Peyer's patch (tissue), 4 donors: ENCODE measurements at regions not wholly inside any gene's neighbourhood (a gene's known extent, or its start where the extent isn't known, plus 50 kb on each side); places are given as distances from the start of the nearest gene placed in this dataset.

ENCODE experiments used
- DNase-seq, 3 donors: peaks; one replicate each; pipeline ENCODE4 v3.0.0-alpha.2; 2017 to 2019
- H3K27ac ChIP-seq, 4 donors: fragments of 200-600 bp; sonication (generic); one replicate each; pipeline ENCODE4 v1.5.1; 2016 to 2019
- H3K27me3 ChIP-seq, 2 donors: fragments of 200-600 bp; sonication (generic); one replicate each; pipeline ENCODE4 v1.5.1; 2019
- H3K36me3 ChIP-seq, 3 donors: fragments of 200-600 bp; sonication (generic); one replicate each; pipeline ENCODE4 v1.5.1; 2016 to 2019
- H3K4me1 ChIP-seq, 4 donors: fragments of 200-600 bp; sonication (generic); one replicate each; pipeline ENCODE4 v1.5.1; 2016 to 2019
- H3K4me3 ChIP-seq, 4 donors: fragments of 200-600 bp; sonication (generic); 1 replicate in 3 of 4; 2 replicates in 1 of 4; pipeline ENCODE4 v1.5.1; 2016 to 2019; ENCODE audit warnings: mild to moderate bottlenecking in 1 of 4
- H3K9me3 ChIP-seq, 4 donors: fragments of 200-600 bp; sonication (generic); one replicate each; pipeline ENCODE4 v1.5.1; 2016 to 2019; ENCODE audit warnings: mild to moderate bottlenecking in 1 of 4
- CTCF ChIP-seq, 6 experiments: fragments of 450-650 bp in 4 of 6; fragments of 200-600 bp in 2 of 6; sonication (generic) in 1 of 6; IDR thresholded peaks; one replicate each; pipeline ENCODE4 v1.5.1; 2017 to 2019; ENCODE audit warnings: antibody characterized with exemption in 6 of 6, mild to moderate bottlenecking in 3 of 6, moderate library complexity in 1 of 6
- POLR2A ChIP-seq, 2 donors: fragments of 450-650 bp; IDR thresholded peaks; one replicate each; pipeline ENCODE4 v1.5.1; 2017; ENCODE audit warnings: antibody characterized with exemption in 2 of 2, mild to moderate bottlenecking in 2 of 2, moderate library complexity in 2 of 2

GRCh38 chr10:121127151-121127906 lies 276.2 kb downstream of the WDR11 start:
- H3K9me3 ChIP-seq = no peaks in the 10 kb centered on the region
- H3K27me3 ChIP-seq = no peaks in the 10 kb centered on the region
- TF ChIP-seq POLR2A (IDR thresholded peaks at IDR 0.05) (no peak), CTCF (IDR thresholded peaks at IDR 0.05) (no peak)
- H3K4me3 ChIP-seq = no peak overlapping the region
- H3K36me3 ChIP-seq = no peaks in the 10 kb centered on the region
- H3K4me1 ChIP-seq = no peaks in the 10 kb centered on the region
- DNase-seq = no peak
- H3K27ac ChIP-seq = no peak overlapping the region

DNA sequence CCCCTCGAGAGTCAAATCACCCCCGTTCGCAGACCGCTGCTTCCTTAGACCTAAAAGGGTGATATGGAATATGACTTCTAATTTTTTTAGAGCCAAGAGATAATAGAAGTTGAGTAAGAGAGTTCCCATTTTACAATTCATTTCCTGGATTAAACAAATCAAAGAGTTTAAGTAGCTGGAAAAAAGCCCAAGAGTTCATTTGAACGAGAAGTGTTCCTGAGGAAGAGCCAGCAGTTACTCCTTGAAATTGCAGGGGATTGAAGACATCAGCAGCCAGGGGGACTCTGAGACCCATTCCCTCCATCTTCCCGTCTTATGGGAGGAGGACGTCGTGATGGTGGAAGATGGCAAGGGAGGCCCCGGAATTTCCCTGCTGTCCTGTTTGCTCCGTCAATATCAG lies 277.0 kb downstream of the WDR11 start:
- DNase-seq = no peak
- Histone ChIP-seq H3K4me1 (no peaks in the 10 kb centered on the region), H3K27ac (no peak overlapping the region), H3K27me3 (no peaks in the 10 kb centered on the region), H3K4me3 (no peak overlapping the region), H3K9me3 (no peaks in the 10 kb centered on the region), H3K36me3 (no peaks in the 10 kb centered on the region)
- TF ChIP-seq POLR2A (IDR thresholded peaks at IDR 0.05) (no peak), CTCF (IDR thresholded peaks at IDR 0.05) (no peak)

DNA sequence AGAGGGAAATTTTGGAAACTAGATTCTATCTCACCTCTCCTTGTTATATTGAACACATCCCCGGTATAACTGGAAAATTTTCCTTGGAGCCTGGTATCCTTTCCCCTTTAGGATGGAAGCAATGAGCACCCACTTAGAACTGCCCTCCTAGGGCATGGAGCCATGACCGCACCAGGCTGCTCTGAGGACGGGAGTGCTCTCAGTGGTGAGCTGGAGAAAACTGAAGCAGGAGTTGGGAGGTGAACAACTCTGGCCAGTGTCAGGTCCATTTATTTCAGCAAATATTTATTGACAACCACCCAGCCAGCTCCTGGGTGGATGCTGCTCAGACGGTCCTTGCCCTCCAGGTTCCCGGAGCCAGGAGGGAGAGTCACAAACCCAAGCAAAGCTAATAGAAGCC lies 278.1 kb downstream of the WDR11 start:
- TF ChIP-seq POLR2A (IDR thresholded peaks at IDR 0.05) (no peak), CTCF (IDR thresholded peaks at IDR 0.05) (no peak)
- Histone ChIP-seq H3K27ac (no peak overlapping the region), H3K36me3 (no peaks in the 10 kb centered on the region), H3K4me3 (no peak overlapping the region), H3K9me3 (no peaks in the 10 kb centered on the region), H3K4me1 (no peaks in the 10 kb centered on the region), H3K27me3 (no peaks in the 10 kb centered on the region)
- DNase-seq = no peak

DNA sequence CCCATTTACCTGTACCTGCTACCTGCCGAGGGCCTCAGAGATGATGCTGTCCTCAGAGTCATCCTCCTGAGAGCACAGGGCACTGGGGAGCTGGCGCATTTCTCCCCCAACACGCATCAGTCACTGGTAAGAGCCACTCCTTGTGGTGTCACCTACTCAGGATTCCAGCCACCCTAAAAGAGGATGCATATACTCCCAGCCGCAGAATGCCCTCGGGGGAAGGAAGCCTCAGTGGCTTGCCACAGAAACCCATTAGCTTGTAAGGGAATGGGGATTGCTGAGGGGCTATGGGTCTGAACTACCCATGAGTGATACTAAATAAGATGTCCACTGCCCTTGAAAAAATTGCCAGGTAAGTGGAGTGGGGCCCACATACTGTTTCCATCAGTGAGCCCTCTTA lies 279.2 kb downstream of the WDR11 start:
- H3K4me3 ChIP-seq = no peak overlapping the region

GRCh38 chr10:121131014-121131413 lies 279.9 kb downstream of the WDR11 start:
- Histone ChIP-seq H3K4me1 (no peaks in the 10 kb centered on the region), H3K4me3 (no peak overlapping the region), H3K36me3 (no peaks in the 10 kb centered on the region), H3K9me3 (no peaks in the 10 kb centered on the region), H3K27me3 (no peaks in the 10 kb centered on the region), H3K27ac (no peak overlapping the region)
- TF ChIP-seq CTCF (IDR thresholded peaks at IDR 0.05) = no peak
- TF ChIP-seq POLR2A (IDR thresholded peaks at IDR 0.05) = no peak
- no peak for DNase-seq

More for the DNA sequence above, 279.2 kb downstream of the WDR11 start:
- Histone ChIP-seq H3K9me3 (no peaks in the 10 kb centered on the region), H3K27ac (no peak overlapping the region), H3K36me3 (no peaks in the 10 kb centered on the region), H3K27me3 (no peaks in the 10 kb centered on the region), H3K4me1 (no peaks in the 10 kb centered on the region)
- DNase-seq = no peak
- TF ChIP-seq CTCF (IDR thresholded peaks at IDR 0.05) (no peak), POLR2A (IDR thresholded peaks at IDR 0.05) (no peak)
